HG03342 (cell line): ENCODE measurements at regions not wholly inside any gene's neighbourhood (a gene's known extent, or its start where the extent isn't known, plus 50 kb on each side); places are given as distances from the start of the nearest gene placed in this dataset.
"Not testable (repeated sequence)": the region's sequence is repeated elsewhere in the genome, so short reads cannot be mapped to it uniquely, and the experiment has no call there.

ENCODE experiments used
- ATAC-seq: cut with Tn5 transposase; IDR thresholded peaks from one replicate; pipeline ENCODE4 v1.9.1; 2021; ENCODE audit warnings: mild to moderate bottlenecking, moderate library complexity; ENCODE audit not compliant: unreplicated experiment

GRCh38 chr1:177732178-177732577 lies 237.7 kb downstream of the SEC16B start:
- ATAC-seq = no peak

GRCh38 chr1:177729646-177730045 lies 240.2 kb downstream of the SEC16B start:
- ATAC-seq = no peak

- no peak for ATAC-seq
Measured at GRCh38 chr1:177723533-177723932, 246.3 kb downstream of the SEC16B start.

GRCh38 chr1:177710696-177711620 lies 258.9 kb downstream of the SEC16B start:
- no peak for ATAC-seq

- no peak for ATAC-seq
Measured at GRCh38 chr1:177708406-177708805, 261.5 kb downstream of the SEC16B start.

GRCh38 chr1:177706977-177707376 lies 262.9 kb downstream of the SEC16B start:
- no peak for ATAC-seq

GRCh38 chr1:177705839-177706238 lies 264.0 kb downstream of the SEC16B start:
- ATAC-seq = no peak

- ATAC-seq = no peak
Measured at GRCh38 chr1:177703888-177704446, 265.9 kb downstream of the SEC16B start.

GRCh38 chr1:177701654-177702353 lies 268.1 kb downstream of the SEC16B start:
- no peak for ATAC-seq

- ATAC-seq = no peak
Measured at GRCh38 chr1:177700856-177701255, 269.0 kb downstream of the SEC16B start.

- no peak for ATAC-seq
Measured at GRCh38 chr1:177690996-177691395, 278.9 kb downstream of the SEC16B start.

- no peak for ATAC-seq
Measured at GRCh38 chr1:177687544-177687943, 282.3 kb downstream of the SEC16B start.

- ATAC-seq = no peak
Measured at GRCh38 chr1:177686933-177687332, 282.9 kb downstream of the SEC16B start.

- no peak for ATAC-seq
Measured at GRCh38 chr1:177669161-177669560, 300.7 kb downstream of the SEC16B start.

GRCh38 chr1:177665935-177666334 lies 303.9 kb downstream of the SEC16B start:
- ATAC-seq = no peak

GRCh38 chr1:177664742-177665141 lies 305.1 kb downstream of the SEC16B start:
- ATAC-seq = not testable (repeated sequence)

GRCh38 chr1:177660188-177660587 lies 309.7 kb downstream of the SEC16B start:
- ATAC-seq = no peak

- ATAC-seq = no peak
Measured at GRCh38 chr1:177659281-177659680, 310.6 kb downstream of the SEC16B start.

- no peak for ATAC-seq
Measured at GRCh38 chr1:177656598-177656997, 313.3 kb downstream of the SEC16B start.

- no peak for ATAC-seq
Measured at GRCh38 chr1:177650947-177651346, 318.9 kb downstream of the SEC16B start.

- no peak for ATAC-seq
Measured at GRCh38 chr1:177648731-177649265, 321.1 kb downstream of the SEC16B start.
